HFFc6 (cell line): ENCODE measurements at regions not wholly inside any gene's neighbourhood (a gene's known extent, or its start where the extent isn't known, plus 50 kb on each side); places are given as distances from the start of the nearest gene placed in this dataset.
A peak's percentile ranks its signal among the peaks of the same experiment; 100 is the strongest.

ENCODE experiments used
- DNase-seq: peaks from one replicate; pipeline ENCODE4 v3.0.0-alpha.2; 2018
- H3K27ac Mint-ChIP-seq: 2 replicates; pipeline ENCODE4 v1.8.0; 2020; ENCODE audit warnings: mild to moderate bottlenecking, mixed read lengths
- H3K27me3 Mint-ChIP-seq: 2 replicates; pipeline ENCODE4 v1.8.0; 2021; ENCODE audit warnings: mild to moderate bottlenecking, moderate library complexity, mixed read lengths; ENCODE audit not compliant: insufficient read depth
- H3K36me3 Mint-ChIP-seq: 2 replicates; pipeline ENCODE4 v1.8.0; 2021; ENCODE audit warnings: low read depth, mixed read lengths
- H3K4me1 Mint-ChIP-seq: 2 replicates; pipeline ENCODE4 v1.8.0; 2020; ENCODE audit warnings: low read depth, mixed read lengths
- H3K4me3 Mint-ChIP-seq: 2 replicates; pipeline ENCODE4 v1.8.0; 2020; ENCODE audit warnings: mild to moderate bottlenecking, moderate library complexity, mixed read lengths
- H3K9me3 Mint-ChIP-seq: 2 replicates; pipeline ENCODE4 v1.8.0; 2020; ENCODE audit warnings: mild to moderate bottlenecking, mixed read lengths
- TF ChIP-seq, protein P1 (sequence below): fragments of 200-600 bp; sonication (generic); IDR thresholded peaks from 2 replicates; pipeline ENCODE4 v1.5.0; 2021; ENCODE audit warnings: antibody characterized with exemption, mild to moderate bottlenecking

DNA sequence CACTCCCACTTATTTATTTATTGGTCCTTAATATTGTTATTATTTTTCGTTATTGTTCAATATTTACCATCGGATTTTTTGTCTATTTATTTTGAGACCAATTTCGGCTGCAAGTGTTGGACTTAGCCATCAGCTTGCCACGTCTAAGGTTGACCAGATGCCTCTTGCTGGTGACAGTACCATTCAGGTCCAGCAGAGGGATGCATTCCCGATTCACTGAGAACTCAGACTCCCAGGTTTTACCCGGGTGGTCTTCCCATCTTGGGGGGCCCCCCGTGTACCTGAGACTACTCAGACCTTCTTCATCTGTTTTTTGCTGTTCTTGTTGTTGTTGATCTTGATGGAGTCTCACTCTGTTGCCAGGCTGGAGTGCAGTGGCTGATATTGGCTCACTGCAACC is 1435.2 kb downstream of the UQCRFS1 start:
- TF ChIP-seq, protein P1, sequence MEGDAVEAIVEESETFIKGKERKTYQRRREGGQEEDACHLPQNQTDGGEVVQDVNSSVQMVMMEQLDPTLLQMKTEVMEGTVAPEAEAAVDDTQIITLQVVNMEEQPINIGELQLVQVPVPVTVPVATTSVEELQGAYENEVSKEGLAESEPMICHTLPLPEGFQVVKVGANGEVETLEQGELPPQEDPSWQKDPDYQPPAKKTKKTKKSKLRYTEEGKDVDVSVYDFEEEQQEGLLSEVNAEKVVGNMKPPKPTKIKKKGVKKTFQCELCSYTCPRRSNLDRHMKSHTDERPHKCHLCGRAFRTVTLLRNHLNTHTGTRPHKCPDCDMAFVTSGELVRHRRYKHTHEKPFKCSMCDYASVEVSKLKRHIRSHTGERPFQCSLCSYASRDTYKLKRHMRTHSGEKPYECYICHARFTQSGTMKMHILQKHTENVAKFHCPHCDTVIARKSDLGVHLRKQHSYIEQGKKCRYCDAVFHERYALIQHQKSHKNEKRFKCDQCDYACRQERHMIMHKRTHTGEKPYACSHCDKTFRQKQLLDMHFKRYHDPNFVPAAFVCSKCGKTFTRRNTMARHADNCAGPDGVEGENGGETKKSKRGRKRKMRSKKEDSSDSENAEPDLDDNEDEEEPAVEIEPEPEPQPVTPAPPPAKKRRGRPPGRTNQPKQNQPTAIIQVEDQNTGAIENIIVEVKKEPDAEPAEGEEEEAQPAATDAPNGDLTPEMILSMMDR: peak; percentile 59
- peaks cover 36% of the 10 kb centered on the region for H3K9me3 Mint-ChIP-seq
- DNase-seq: no peak
- peaks cover 65% of the 10 kb centered on the region for H3K36me3 Mint-ChIP-seq
- no peaks in the 10 kb centered on the region for H3K4me1 Mint-ChIP-seq
- H3K27me3 Mint-ChIP-seq: peaks cover 2% of the 10 kb centered on the region; the same call in 1 of the 2 replicates
- H3K27ac Mint-ChIP-seq: no peak overlapping the region
- H3K4me3 Mint-ChIP-seq: no peak overlapping the region

DNA sequence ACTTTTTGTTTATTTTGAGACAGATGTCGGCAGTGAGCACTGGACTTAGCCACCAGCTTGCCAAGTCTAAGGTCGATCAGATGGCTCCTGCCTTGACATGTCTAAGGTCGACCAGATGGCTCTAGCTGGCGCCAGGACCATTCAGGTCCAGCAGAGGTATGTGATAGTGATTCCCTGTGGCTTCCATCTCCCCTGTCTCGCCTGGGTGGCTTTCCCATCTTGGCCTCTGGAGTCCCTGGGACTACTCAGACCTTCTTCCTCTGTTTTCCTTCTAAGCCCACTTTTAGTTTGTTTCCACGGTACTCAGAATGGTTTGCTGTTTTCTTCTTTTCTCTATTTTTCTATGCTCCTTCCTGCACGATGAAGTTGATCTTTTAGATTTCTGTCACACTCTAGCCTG is 1435.7 kb downstream of the UQCRFS1 start:
- no peak for DNase-seq
- peaks cover 70% of the 10 kb centered on the region for H3K36me3 Mint-ChIP-seq
- H3K4me3 Mint-ChIP-seq: no peak overlapping the region
- H3K9me3 Mint-ChIP-seq: peaks cover 40% of the 10 kb centered on the region
- no peak overlapping the region for H3K27ac Mint-ChIP-seq
- TF ChIP-seq, protein P1: no peak
- H3K27me3 Mint-ChIP-seq: peaks cover 2% of the 10 kb centered on the region; the same call in 1 of the 2 replicates
- no peaks in the 10 kb centered on the region for H3K4me1 Mint-ChIP-seq

DNA sequence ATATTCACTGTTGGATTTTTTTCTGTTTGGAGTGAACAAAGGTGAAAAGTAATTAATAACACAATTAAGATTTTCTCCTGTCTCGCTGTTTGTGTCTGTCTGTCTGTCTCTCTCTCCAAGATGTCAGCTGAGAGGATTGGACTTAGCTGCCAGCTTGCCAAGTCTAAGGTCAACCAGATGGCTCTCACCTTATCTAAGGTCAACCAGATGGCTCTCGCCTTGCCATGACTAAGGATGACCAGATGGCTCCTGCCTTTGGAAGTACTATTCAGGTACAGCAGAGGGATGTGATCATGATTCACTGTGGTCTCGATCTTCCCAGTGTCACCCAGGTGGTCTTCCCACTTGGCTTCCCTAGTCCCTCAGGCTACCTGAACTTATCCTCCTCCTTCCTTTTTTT is 1436.4 kb downstream of the UQCRFS1 start:
- Mint-ChIP-seq H3K4me3 (no peak overlapping the region), H3K9me3 (peaks cover 43% of the 10 kb centered on the region), H3K27ac (no peak overlapping the region), H3K27me3 (peaks cover 2% of the 10 kb centered on the region; the same call in 1 of the 2 replicates), H3K4me1 (no peaks in the 10 kb centered on the region), H3K36me3 (peaks cover 77% of the 10 kb centered on the region)
- TF ChIP-seq, protein P1: no peak
- DNase-seq: no peak

DNA sequence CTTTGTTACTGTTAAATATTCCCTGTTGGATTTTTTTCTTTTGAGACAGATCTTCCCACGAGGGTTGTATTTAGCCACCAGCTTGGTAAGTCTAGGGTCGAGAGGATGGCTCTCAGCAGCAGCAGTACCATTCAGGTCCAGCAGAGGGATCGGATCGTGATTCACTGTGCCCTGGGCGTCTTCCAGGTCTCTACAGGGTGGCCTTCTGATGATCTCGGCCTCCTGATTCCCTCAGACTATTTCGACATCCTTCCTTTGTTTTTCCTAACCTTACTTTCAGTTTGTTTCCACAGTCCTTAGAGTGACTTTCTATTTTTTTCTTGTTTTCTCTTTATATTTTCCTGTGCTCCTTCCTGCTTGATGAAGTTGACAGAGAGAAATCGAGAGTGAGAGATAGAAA is 1436.9 kb downstream of the UQCRFS1 start:
- peaks cover 2% of the 10 kb centered on the region; the same call in 1 of the 2 replicates for H3K27me3 Mint-ChIP-seq
- H3K4me3 Mint-ChIP-seq: no peak overlapping the region
- no peaks in the 10 kb centered on the region for H3K4me1 Mint-ChIP-seq
- DNase-seq: peak; percentile 0
- TF ChIP-seq, protein P1: peak; percentile 63
- H3K9me3 Mint-ChIP-seq: peaks cover 45% of the 10 kb centered on the region
- peaks cover 82% of the 10 kb centered on the region for H3K36me3 Mint-ChIP-seq
- H3K27ac Mint-ChIP-seq: no peak overlapping the region

DNA sequence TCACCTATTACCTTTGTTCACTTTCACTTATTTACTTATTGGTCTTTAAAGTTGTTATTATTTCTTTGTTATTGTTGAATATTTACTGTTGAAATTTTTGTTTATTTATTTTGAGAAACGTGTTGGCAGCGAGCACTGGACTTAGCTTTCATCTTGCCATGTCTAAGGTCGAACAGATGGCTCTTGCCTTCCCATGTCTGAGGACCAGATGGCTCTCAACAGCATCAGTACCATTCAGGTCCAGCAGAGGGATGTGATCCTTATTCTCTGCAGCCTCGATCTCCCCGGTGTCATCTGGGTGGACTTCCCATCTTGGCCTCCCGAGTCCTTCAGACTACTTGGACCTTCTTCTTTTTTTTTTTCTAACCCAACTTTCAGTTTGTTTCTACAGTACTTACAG is 1437.6 kb downstream of the UQCRFS1 start:
- no peak overlapping the region for H3K4me3 Mint-ChIP-seq
- TF ChIP-seq, protein P1: no peak
- no peak for DNase-seq
- H3K36me3 Mint-ChIP-seq: peaks cover 87% of the 10 kb centered on the region
- H3K27me3 Mint-ChIP-seq: peaks cover 2% of the 10 kb centered on the region; the same call in 1 of the 2 replicates
- no peaks in the 10 kb centered on the region for H3K4me1 Mint-ChIP-seq
- no peak overlapping the region for H3K27ac Mint-ChIP-seq
- H3K9me3 Mint-ChIP-seq: peaks cover 52% of the 10 kb centered on the region

DNA sequence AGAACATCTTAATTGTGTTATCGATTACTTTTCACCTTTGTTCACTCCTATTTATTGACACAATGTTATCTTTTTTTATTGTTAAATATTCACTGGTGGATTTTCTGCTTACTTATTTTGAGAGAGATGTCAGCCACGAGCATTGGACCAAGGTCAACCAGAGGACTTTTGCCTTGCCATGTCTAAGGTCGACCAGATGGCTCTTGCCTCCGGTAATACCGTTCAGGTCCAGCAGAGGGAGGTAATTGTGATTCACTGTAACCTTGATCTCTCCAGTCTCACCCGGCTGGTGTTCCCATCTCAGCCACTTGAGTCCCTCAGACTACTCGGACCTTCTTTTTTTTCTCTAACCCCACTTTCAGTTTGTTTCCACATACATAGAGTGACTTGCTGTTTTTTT is 1438.1 kb downstream of the UQCRFS1 start:
- H3K27me3 Mint-ChIP-seq: peaks cover 2% of the 10 kb centered on the region; the same call in 1 of the 2 replicates
- H3K4me1 Mint-ChIP-seq: no peaks in the 10 kb centered on the region
- peaks cover 93% of the 10 kb centered on the region for H3K36me3 Mint-ChIP-seq
- TF ChIP-seq, protein P1: peak; percentile 43
- H3K9me3 Mint-ChIP-seq: peaks cover 57% of the 10 kb centered on the region
- no peak overlapping the region for H3K27ac Mint-ChIP-seq
- no peak overlapping the region for H3K4me3 Mint-ChIP-seq
- peak; percentile 2 for DNase-seq
